Neural cell (in vitro differentiated cells): ENCODE measurements at regions not wholly inside any gene's neighbourhood (a gene's known extent, or its start where the extent isn't known, plus 50 kb on each side); places are given as distances from the start of the nearest gene placed in this dataset.

Source experiments
- EP300 ChIP-seq: fragments of 450-650 bp; conservative IDR thresholded peaks from 2 replicates; pipeline ENCODE4 v1.6.1; 2014; ENCODE audit warnings: antibody characterized with exemption, mild to moderate bottlenecking, moderate library complexity; ENCODE audit not compliant: poor library complexity, severe bottlenecking
- EZH2 ChIP-seq: fragments of 200-600, 300-800 bp; shearing (Covaris generic), sonication (generic); IDR thresholded peaks from 2 replicates; pipeline ENCODE4 v1.6.1; 2014; ENCODE audit warnings: antibody characterized with exemption, low read length, borderline replicate concordance, mild to moderate bottlenecking; ENCODE audit not compliant: insufficient read depth, poor library complexity, severe bottlenecking
- MXI1 ChIP-seq: fragments of 450-650 bp; conservative IDR thresholded peaks from 2 replicates; pipeline ENCODE4 v1.6.1; 2014; ENCODE audit warnings: antibody characterized with exemption, mild to moderate bottlenecking; ENCODE audit not compliant: poor library complexity, severe bottlenecking
- POLR2AphosphoS5 ChIP-seq: IDR thresholded peaks from 2 replicates; pipeline ENCODE4 v1.6.1; 2012
- RAD21 ChIP-seq: fragments of 450-650 bp; conservative IDR thresholded peaks from 2 replicates; pipeline ENCODE4 v1.6.1; 2014; ENCODE audit warnings: antibody characterized with exemption, mild to moderate bottlenecking, moderate library complexity
- SMC3 ChIP-seq: fragments of 450-650 bp; conservative IDR thresholded peaks from 2 replicates; pipeline ENCODE4 v1.6.1; 2014; ENCODE audit warnings: antibody characterized with exemption, mild to moderate bottlenecking, moderate library complexity; ENCODE audit not compliant: poor library complexity
- TAF1 ChIP-seq: IDR thresholded peaks from 2 replicates; pipeline ENCODE4 v1.6.1; 2012; ENCODE audit warnings: low read depth
- TF ChIP-seq, protein P1 (sequence below): fragments of 450-650 bp; IDR thresholded peaks from 2 replicates; pipeline ENCODE4 v1.5.1; 2014; ENCODE audit warnings: antibody characterized with exemption, mild to moderate bottlenecking, moderate library complexity; ENCODE audit not compliant: poor library complexity, severe bottlenecking
- TF ChIP-seq, protein P2 (sequence below): IDR thresholded peaks from 2 replicates; pipeline ENCODE4 v1.6.1; 2012; ENCODE audit warnings: borderline replicate concordance

DNA sequence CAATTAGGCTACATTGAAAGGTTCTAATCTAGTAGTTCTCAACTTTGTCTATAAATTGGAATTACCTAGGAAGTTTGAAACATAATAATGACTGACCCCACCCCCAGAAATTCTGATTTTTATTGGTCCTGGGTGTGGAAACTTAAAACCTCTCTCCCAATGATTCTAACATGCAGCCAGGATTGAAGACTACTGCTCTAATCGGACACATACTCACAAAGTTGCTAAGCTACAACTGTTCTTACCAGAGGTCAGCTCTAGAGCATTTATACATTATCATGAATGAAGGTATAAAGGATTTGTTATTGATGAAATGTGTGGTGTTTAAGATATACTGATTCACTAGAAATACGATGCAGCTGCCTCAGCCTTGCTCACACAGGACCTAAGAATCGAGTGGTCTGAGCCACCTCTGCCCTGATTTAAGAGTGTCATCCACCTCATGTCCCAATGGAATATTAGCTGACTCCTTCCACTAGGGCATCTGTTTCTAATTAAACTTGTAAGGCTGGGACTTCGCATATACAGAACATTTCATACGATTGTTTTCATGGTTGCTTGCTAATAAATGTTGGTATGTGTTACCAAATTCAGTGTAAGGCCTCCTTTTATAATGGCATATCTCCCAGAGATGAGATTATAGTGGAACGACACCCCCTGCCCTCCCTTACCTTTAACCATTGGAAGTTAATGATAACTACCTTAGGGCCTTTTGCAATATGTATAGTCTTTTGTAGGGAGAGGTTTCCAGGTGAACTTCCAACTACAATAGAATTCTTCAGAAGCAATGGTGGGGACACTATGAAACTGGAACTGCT, 410.8 kb upstream of the PDE3A start:
- TF ChIP-seq, protein P1, sequence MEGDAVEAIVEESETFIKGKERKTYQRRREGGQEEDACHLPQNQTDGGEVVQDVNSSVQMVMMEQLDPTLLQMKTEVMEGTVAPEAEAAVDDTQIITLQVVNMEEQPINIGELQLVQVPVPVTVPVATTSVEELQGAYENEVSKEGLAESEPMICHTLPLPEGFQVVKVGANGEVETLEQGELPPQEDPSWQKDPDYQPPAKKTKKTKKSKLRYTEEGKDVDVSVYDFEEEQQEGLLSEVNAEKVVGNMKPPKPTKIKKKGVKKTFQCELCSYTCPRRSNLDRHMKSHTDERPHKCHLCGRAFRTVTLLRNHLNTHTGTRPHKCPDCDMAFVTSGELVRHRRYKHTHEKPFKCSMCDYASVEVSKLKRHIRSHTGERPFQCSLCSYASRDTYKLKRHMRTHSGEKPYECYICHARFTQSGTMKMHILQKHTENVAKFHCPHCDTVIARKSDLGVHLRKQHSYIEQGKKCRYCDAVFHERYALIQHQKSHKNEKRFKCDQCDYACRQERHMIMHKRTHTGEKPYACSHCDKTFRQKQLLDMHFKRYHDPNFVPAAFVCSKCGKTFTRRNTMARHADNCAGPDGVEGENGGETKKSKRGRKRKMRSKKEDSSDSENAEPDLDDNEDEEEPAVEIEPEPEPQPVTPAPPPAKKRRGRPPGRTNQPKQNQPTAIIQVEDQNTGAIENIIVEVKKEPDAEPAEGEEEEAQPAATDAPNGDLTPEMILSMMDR = no peak
- TF ChIP-seq EZH2 = no peak
- TF ChIP-seq POLR2AphosphoS5 = no peak
- no peak for TF ChIP-seq TAF1
- no peak for TF ChIP-seq SMC3
- TF ChIP-seq EP300 = no peak
- TF ChIP-seq, protein P2, sequence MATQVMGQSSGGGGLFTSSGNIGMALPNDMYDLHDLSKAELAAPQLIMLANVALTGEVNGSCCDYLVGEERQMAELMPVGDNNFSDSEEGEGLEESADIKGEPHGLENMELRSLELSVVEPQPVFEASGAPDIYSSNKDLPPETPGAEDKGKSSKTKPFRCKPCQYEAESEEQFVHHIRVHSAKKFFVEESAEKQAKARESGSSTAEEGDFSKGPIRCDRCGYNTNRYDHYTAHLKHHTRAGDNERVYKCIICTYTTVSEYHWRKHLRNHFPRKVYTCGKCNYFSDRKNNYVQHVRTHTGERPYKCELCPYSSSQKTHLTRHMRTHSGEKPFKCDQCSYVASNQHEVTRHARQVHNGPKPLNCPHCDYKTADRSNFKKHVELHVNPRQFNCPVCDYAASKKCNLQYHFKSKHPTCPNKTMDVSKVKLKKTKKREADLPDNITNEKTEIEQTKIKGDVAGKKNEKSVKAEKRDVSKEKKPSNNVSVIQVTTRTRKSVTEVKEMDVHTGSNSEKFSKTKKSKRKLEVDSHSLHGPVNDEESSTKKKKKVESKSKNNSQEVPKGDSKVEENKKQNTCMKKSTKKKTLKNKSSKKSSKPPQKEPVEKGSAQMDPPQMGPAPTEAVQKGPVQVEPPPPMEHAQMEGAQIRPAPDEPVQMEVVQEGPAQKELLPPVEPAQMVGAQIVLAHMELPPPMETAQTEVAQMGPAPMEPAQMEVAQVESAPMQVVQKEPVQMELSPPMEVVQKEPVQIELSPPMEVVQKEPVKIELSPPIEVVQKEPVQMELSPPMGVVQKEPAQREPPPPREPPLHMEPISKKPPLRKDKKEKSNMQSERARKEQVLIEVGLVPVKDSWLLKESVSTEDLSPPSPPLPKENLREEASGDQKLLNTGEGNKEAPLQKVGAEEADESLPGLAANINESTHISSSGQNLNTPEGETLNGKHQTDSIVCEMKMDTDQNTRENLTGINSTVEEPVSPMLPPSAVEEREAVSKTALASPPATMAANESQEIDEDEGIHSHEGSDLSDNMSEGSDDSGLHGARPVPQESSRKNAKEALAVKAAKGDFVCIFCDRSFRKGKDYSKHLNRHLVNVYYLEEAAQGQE = no peak
- TF ChIP-seq RAD21 = no peak
- TF ChIP-seq MXI1 = no peak
